ENCODE measurements at regions not wholly inside any gene's neighbourhood (a gene's known extent, or its start where the extent isn't known, plus 50 kb on each side); places are given as distances from the start of the nearest gene placed in this dataset.

DNA sequence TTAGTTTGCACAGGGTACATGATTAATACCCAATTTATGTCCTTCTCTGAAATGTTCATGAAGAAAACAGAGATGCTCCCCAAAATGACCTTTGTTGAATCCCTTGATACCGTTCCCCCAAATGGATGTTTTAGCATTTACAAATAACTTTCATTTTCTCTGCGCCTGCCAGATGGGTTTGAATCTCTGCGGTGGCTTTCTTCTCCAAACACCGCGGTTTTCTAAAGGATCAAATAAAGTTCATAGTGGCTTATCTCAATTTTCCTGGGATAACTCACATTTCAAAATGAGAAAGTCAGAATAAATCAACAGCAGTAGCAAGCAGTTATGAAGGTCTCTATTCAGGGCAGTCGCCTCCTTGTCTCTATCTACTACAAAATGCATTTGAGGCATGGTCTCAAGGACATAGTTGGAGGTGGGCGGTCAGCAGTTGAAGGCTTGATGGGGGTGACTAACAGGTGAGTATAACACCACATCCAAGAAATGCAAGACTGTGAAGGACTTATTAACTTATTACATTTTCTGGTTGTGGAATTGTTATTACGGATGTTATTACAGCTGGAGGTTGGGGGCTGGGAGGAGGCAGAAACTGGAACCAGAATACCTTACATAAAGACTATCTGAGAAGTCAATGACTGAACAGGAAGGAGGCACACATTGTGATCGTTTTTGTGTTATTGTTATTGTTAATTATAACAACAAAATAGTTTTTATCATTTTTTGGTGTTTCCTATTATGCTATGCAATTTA lies 1513.3 kb downstream of the FAM181B start:
- Histone ChIP-seq H2BK20ac (ENCODE audit: low read length) (no peak overlapping the region), H2BK5ac (ENCODE audit: low read depth, low read length) (no peak overlapping the region), H3K23me2 (ENCODE audit: low read depth, low read length) (no peaks in the 10 kb centered on the region), H3K9ac (replicated peaks in 1 of 4; ENCODE audit: extremely low read depth in 1 of 4, low read depth in 3 of 4, low read length in 3 of 4) (no peak overlapping the region), H3K4me2 (ENCODE audit: insufficient read depth in 1 of 2, low read depth in 2 of 2, low read length in 2 of 2) (no peak overlapping the region), H3K79me2 (ENCODE audit: control insufficient read depth in 1 of 2, insufficient read depth in 2 of 2, low read length in 2 of 2) (no peaks in the 10 kb centered on the region), H2AFZ (ENCODE audit: low read length) (no peak overlapping the region), H4K91ac (replicated peaks; ENCODE audit: insufficient read length, low read length) (no peak overlapping the region), H2BK15ac (ENCODE audit: low read length) (no peak overlapping the region), H3K4me3 (ENCODE audit: extremely low read depth in 1 of 4, insufficient read depth in 2 of 4, low read depth in 3 of 4, low read length in 4 of 4) (no peak overlapping the region), H2BK12ac (ENCODE audit: low read depth, low read length) (no peak overlapping the region), H3K27me3 (replicated peaks in 1 of 4; ENCODE audit: control insufficient read depth in 3 of 4, extremely low read depth in 1 of 4, insufficient read depth in 3 of 4, low read length in 3 of 4) (no peaks in the 10 kb centered on the region), H3K4me1 (replicated peaks in 1 of 4; ENCODE audit: control insufficient read depth in 3 of 4, insufficient read depth in 4 of 4, low read length in 3 of 4) (no peaks in the 10 kb centered on the region), H3K56ac (replicated peaks; ENCODE audit: insufficient read length, low read depth, low read length) (no peak overlapping the region), H3K18ac (ENCODE audit: extremely low read depth, low read length) (no peak overlapping the region), H3K9me3 (ENCODE audit: insufficient read depth in 2 of 2, low read depth in 1 of 2, low read length in 1 of 2) (no peaks in the 10 kb centered on the region), H4K5ac (ENCODE audit: insufficient read length, low read depth, low read length) (no peak overlapping the region), H3K36me3 (ENCODE audit: control insufficient read depth in 2 of 4, insufficient read depth in 4 of 4, low read length in 3 of 4) (no peaks in the 10 kb centered on the region), H2AK5ac (ENCODE audit: low read depth, low read length) (no peak overlapping the region), H3K79me1 (ENCODE audit: low read depth, low read length) (no peaks in the 10 kb centered on the region), H3K4ac (replicated peaks; ENCODE audit: insufficient read length, low read depth, low read length) (no peak overlapping the region), H2BK120ac (replicated peaks; ENCODE audit: low read depth, low read length) (no peak overlapping the region), H4K20me1 (replicated peaks in 1 of 2; ENCODE audit: control insufficient read depth in 1 of 2, insufficient read depth in 2 of 2, low read length in 2 of 2) (no peaks in the 10 kb centered on the region), H3K23ac (ENCODE audit: insufficient read length) (no peak overlapping the region), H3K14ac (ENCODE audit: insufficient read length) (no peak overlapping the region), H4K8ac (ENCODE audit: extremely low read depth, insufficient read depth, low read length) (no peak overlapping the region), H3K27ac (ENCODE audit: low read depth, low read length) (no peak overlapping the region)
- no peak for FAIRE-seq
- POLR2A ChIA-PET (ENCODE audit: partially characterized antibody): no interaction called here
- CTCF ChIA-PET (ENCODE audit: partially characterized antibody): interaction anchor here (1.0 kb wide), 1 partner anchor 10 kb away, joined by 4 read pairs; no protein-coding TSS in a partner anchor
- no peak for DNase-seq (ENCODE audit: low read depth in 1 of 2, low spot score in 2 of 2)
- WGBS, 2 experiments (ENCODE audit: extremely low coverage in 1 of 2, insufficient coverage in 1 of 2, insufficient read length in 1 of 2, insufficient replicate concordance in 2 of 2, low coverage in 1 of 2, low lambda C conversion rate in 2 of 2, missing lambda C conversion rate in 1 of 2): 89% methylated on average over 9 of the region's 9 CpGs; no CpG with 5 or more reads in 1 of the 2 experiments
- TF ChIP-seq KDM4A (IDR thresholded peaks at IDR 0.05; ENCODE audit: low read depth, low read length, severe bottlenecking): no peak
- no peak for TF ChIP-seq EP300 (IDR thresholded peaks at IDR 0.05; ENCODE audit: borderline replicate concordance in 1 of 2, low read depth in 2 of 2, low read length in 2 of 2)
- TF ChIP-seq TCF12 (IDR thresholded peaks at IDR 0.05; ENCODE audit: low read depth, low read length): no peak
- no peak for TF ChIP-seq FOSL1 (IDR thresholded peaks at IDR 0.05; ENCODE audit: insufficient read depth, low read depth, low read length)
- no peak for TF ChIP-seq SIRT6 (IDR thresholded peaks at IDR 0.05; ENCODE audit: low read length)
- no peak for TF ChIP-seq SIN3A (conservative IDR thresholded peaks at IDR 0.05 in 1 of 2, IDR thresholded peaks at IDR 0.05 in 1 of 2; ENCODE audit: low read depth in 1 of 2, low read length in 2 of 2)
- TF ChIP-seq HDAC2 (IDR thresholded peaks at IDR 0.05; ENCODE audit: borderline replicate concordance in 1 of 2, low read depth in 2 of 2, low read length in 2 of 2): no peak
- no peak for TF ChIP-seq RXRA (IDR thresholded peaks at IDR 0.05; ENCODE audit: insufficient read depth, low read depth, low read length)
- no peak for TF ChIP-seq CBX5 (IDR thresholded peaks at IDR 0.05; ENCODE audit: low read depth, low read length)
- TF ChIP-seq, protein P1, sequence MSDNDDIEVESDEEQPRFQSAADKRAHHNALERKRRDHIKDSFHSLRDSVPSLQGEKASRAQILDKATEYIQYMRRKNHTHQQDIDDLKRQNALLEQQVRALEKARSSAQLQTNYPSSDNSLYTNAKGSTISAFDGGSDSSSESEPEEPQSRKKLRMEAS (IDR thresholded peaks at IDR 0.05): no peak
- no peak for TF ChIP-seq POLR2A (IDR thresholded peaks at IDR 0.05; ENCODE audit: control extremely low read depth in 1 of 2, low read depth in 2 of 2, low read length in 2 of 2)
- no peak for TF ChIP-seq ZNF274 (IDR thresholded peaks at IDR 0.05; ENCODE audit: borderline replicate concordance, extremely low read depth, low read length)
- TF ChIP-seq GTF2F1 (IDR thresholded peaks at IDR 0.05; ENCODE audit: borderline replicate concordance, low read depth, low read length): no peak

Data from H1 (cell line).